NT2/D1 (cell line): ENCODE measurements at regions not wholly inside any gene's neighbourhood (a gene's known extent, or its start where the extent isn't known, plus 50 kb on each side); places are given as distances from the start of the nearest gene placed in this dataset.

ENCODE experiments used
- YY1 ChIP-seq: IDR thresholded peaks from 2 replicates; pipeline ENCODE4 v1.6.1; 2011; ENCODE audit not compliant: insufficient read length, insufficient read depth
- ZNF274 ChIP-seq: IDR thresholded peaks from 2 replicates; pipeline ENCODE4 v1.6.1; 2011; ENCODE audit warnings: mild to moderate bottlenecking, low read depth, low read length

DNA sequence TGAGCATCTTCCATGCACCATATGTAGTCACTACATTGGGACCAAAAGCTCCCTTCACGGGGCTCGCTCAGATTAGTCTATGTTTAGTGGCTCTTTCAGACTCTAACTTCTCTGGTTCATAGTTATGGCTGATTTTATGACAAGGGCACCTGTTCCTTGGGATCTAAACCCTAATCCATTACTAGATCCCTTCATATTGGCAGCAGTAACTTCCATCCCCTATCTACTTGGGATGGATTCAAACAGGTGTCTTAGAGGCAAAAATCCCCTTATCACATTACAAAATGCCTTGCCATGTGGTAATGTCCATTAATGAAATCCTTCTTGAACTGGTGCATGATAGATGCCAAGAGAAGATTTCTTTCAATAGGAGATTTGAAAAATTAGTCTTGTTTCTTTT lies 96.7 kb upstream of the TP63 start:
- TF ChIP-seq YY1 (no peak), ZNF274 (no peak)
